Thyroid gland (tissue), 4 donors: ENCODE measurements at regions not wholly inside any gene's neighbourhood (a gene's known extent, or its start where the extent isn't known, plus 50 kb on each side); places are given as distances from the start of the nearest gene placed in this dataset.

ENCODE experiments used
- CTCF ChIP-seq, 6 experiments: fragments of 200-600 bp in 3 of 6; fragments of 450-650 bp in 3 of 6; sonication (generic) in 3 of 6; IDR thresholded peaks; one replicate each; pipeline ENCODE4 v1.5.1; 2016 to 2019; ENCODE audit warnings: antibody characterized with exemption in 6 of 6, mild to moderate bottlenecking in 2 of 6, inconsistent platforms in 1 of 6, moderate library complexity in 1 of 6
- POLR2A ChIP-seq, 2 donors: fragments of 450-650 bp; IDR thresholded peaks; one replicate each; pipeline ENCODE4 v1.6.1; 2017; ENCODE audit warnings: antibody characterized with exemption in 2 of 2, mild to moderate bottlenecking in 2 of 2, moderate library complexity in 1 of 2

GRCh38 chr1:58422436-58422835 is 124.1 kb downstream of the OMA1 start:
- TF ChIP-seq CTCF (IDR thresholded peaks at IDR 0.05): no peak
- no peak for TF ChIP-seq POLR2A (IDR thresholded peaks at IDR 0.05)
